Endothelial cell of umbilical vein (primary cell): ENCODE measurements at regions not wholly inside any gene's neighbourhood (a gene's known extent, or its start where the extent isn't known, plus 50 kb on each side); places are given as distances from the start of the nearest gene placed in this dataset.

ENCODE experiments used
- POLR2A ChIP-seq: IDR thresholded peaks from 2 replicates; pipeline ENCODE4 v1.6.1; 2012; ENCODE audit warnings: low read depth, mild to moderate bottlenecking, control low read depth, low read length
- TF ChIP-seq, protein P1 (sequence below), 2 donors: IDR thresholded peaks; 1 replicate in 1 of 2; 2 replicates in 1 of 2; pipeline ENCODE4 v1.5.1; 2011; ENCODE audit warnings: low read length in 2 of 2, mild to moderate bottlenecking in 2 of 2, moderate library complexity in 2 of 2, control low read depth in 1 of 2, inconsistent platforms in 1 of 2, low read depth in 1 of 2; ENCODE audit not compliant: insufficient read depth in 1 of 2; ENCODE audit errors: extremely low read depth in 1 of 2
- TF ChIP-seq, protein P2 (sequence below): IDR thresholded peaks from 2 replicates; pipeline ENCODE4 v1.6.1; 2011; ENCODE audit not compliant: insufficient read depth, insufficient read length

DNA sequence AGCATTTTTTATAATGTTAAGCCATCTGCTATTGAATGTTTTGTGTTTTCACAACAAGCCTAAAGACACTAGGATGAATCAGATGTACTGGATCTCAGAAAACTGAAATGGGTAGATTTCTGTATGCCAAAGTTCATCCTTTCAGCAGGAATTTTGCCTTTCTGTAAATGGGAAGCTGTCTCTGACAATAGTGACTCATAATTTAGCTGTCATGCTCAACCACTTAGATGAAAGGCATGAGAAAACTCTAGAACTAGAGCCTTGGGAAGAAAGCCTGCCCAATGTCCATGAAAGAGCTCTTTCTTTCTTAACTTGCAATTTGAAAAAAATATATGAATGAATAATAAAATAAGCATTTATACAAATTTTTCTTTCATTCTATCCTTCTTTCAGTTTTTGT is 616.0 kb upstream of the EDIL3 start:
- TF ChIP-seq, protein P1, sequence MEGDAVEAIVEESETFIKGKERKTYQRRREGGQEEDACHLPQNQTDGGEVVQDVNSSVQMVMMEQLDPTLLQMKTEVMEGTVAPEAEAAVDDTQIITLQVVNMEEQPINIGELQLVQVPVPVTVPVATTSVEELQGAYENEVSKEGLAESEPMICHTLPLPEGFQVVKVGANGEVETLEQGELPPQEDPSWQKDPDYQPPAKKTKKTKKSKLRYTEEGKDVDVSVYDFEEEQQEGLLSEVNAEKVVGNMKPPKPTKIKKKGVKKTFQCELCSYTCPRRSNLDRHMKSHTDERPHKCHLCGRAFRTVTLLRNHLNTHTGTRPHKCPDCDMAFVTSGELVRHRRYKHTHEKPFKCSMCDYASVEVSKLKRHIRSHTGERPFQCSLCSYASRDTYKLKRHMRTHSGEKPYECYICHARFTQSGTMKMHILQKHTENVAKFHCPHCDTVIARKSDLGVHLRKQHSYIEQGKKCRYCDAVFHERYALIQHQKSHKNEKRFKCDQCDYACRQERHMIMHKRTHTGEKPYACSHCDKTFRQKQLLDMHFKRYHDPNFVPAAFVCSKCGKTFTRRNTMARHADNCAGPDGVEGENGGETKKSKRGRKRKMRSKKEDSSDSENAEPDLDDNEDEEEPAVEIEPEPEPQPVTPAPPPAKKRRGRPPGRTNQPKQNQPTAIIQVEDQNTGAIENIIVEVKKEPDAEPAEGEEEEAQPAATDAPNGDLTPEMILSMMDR (IDR thresholded peaks at IDR 0.05; ENCODE audit: extremely low read depth in 1 of 2, insufficient read depth in 1 of 2, low read depth in 1 of 2, low read length in 2 of 2): no peak
- TF ChIP-seq POLR2A: no peak
- TF ChIP-seq, protein P2, sequence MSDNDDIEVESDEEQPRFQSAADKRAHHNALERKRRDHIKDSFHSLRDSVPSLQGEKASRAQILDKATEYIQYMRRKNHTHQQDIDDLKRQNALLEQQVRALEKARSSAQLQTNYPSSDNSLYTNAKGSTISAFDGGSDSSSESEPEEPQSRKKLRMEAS: no peak
